Mesendoderm (in vitro differentiated cells): ENCODE measurements at regions not wholly inside any gene's neighbourhood (a gene's known extent, or its start where the extent isn't known, plus 50 kb on each side); places are given as distances from the start of the nearest gene placed in this dataset.

ENCODE experiments used
- DNase-seq: peaks from one replicate; pipeline ENCODE4 v3.0.0; 2013
- H2AK5ac ChIP-seq: 2 replicates; pipeline ENCODE4 v1.6.1; 2013; ENCODE audit warnings: low read length, inconsistent platforms
- H2BK120ac ChIP-seq: 2 replicates; pipeline ENCODE4 v1.6.1; 2013; ENCODE audit warnings: low read depth, mild to moderate bottlenecking, low read length, moderate library complexity, mixed read lengths
- H2BK15ac ChIP-seq: replicated peaks from 2 replicates; pipeline ENCODE4 v1.6.1; 2013; ENCODE audit warnings: low read depth, mild to moderate bottlenecking, moderate library complexity
- H2BK5ac ChIP-seq: 2 replicates; pipeline ENCODE4 v1.6.1; 2013; ENCODE audit warnings: low read length, inconsistent platforms
- H3K18ac ChIP-seq: 2 replicates; pipeline ENCODE4 v1.6.1; 2013; ENCODE audit warnings: mild to moderate bottlenecking, low read length, mixed read lengths
- H3K23ac ChIP-seq: one replicate; pipeline ENCODE4 v1.6.1; 2013; ENCODE audit warnings: low read length
- H3K27ac ChIP-seq: 2 replicates; pipeline ENCODE4 v1.5.1; 2013; ENCODE audit warnings: low read depth, mild to moderate bottlenecking, inconsistent platforms, low read length, moderate library complexity
- H3K27me3 ChIP-seq: 2 replicates; pipeline ENCODE4 v1.6.1; 2013; ENCODE audit warnings: low read length, control low read depth, mild to moderate bottlenecking, inconsistent platforms; ENCODE audit not compliant: insufficient read depth, poor library complexity
- H3K36me3 ChIP-seq: 2 replicates; pipeline ENCODE4 v1.6.1; 2013; ENCODE audit warnings: low read length, inconsistent platforms; ENCODE audit not compliant: control insufficient read depth, insufficient read depth
- H3K4ac ChIP-seq: one replicate; pipeline ENCODE4 v1.6.1; 2013; ENCODE audit warnings: low read depth, mild to moderate bottlenecking, low read length, moderate library complexity
- H3K4me1 ChIP-seq: 2 replicates; pipeline ENCODE4 v1.6.1; 2013; ENCODE audit warnings: low read depth, low read length, inconsistent platforms; ENCODE audit not compliant: control insufficient read depth
- H3K4me2 ChIP-seq: 2 replicates; pipeline ENCODE4 v1.6.1; 2013; ENCODE audit warnings: low read length
- H3K4me3 ChIP-seq: 2 replicates; pipeline ENCODE4 v1.5.1; 2013; ENCODE audit warnings: mild to moderate bottlenecking, low read length
- H3K56ac ChIP-seq: one replicate; pipeline ENCODE4 v1.6.1; 2013; ENCODE audit warnings: low read length
- H3K79me1 ChIP-seq: 2 replicates; pipeline ENCODE4 v1.6.1; 2013; ENCODE audit warnings: low read length, inconsistent platforms
- H3K79me2 ChIP-seq: 2 replicates; pipeline ENCODE4 v1.6.1; 2013; ENCODE audit warnings: mild to moderate bottlenecking, low read length; ENCODE audit not compliant: control insufficient read depth, insufficient read depth
- H3K9ac ChIP-seq: 2 replicates; pipeline ENCODE4 v1.6.1; 2013; ENCODE audit warnings: low read length, inconsistent platforms
- H4K5ac ChIP-seq: one replicate; pipeline ENCODE4 v1.6.1; 2013; ENCODE audit warnings: low read length
- H4K8ac ChIP-seq: one replicate; pipeline ENCODE4 v1.6.1; 2013; ENCODE audit warnings: low read depth, mild to moderate bottlenecking, control low read depth, low read length, moderate library complexity
- WGBS: extraction: QIAGEN DNeasy Blood & Tissue Kit; methylation state at CpG from one replicate; pipeline ENCODE4 v1.1.7; 2013; ENCODE audit warnings: low lambda C conversion rate, missing lambda C conversion rate; ENCODE audit not compliant: insufficient coverage; ENCODE audit errors: extremely low coverage; 5-methylcytosine and 5-hydroxymethylcytosine counted together

- H3K27ac ChIP-seq: no peak overlapping the region
- H3K23ac ChIP-seq: no peak overlapping the region
- no peak overlapping the region for H2BK5ac ChIP-seq
- no peak overlapping the region for H3K18ac ChIP-seq
- H3K4ac ChIP-seq: no peak overlapping the region
- DNase-seq: peak; percentile 9
- no peaks in the 10 kb centered on the region for H3K36me3 ChIP-seq
- H3K79me2 ChIP-seq: no peaks in the 10 kb centered on the region
- H3K4me1 ChIP-seq: no peaks in the 10 kb centered on the region
- H3K9ac ChIP-seq: no peak overlapping the region
- H2AK5ac ChIP-seq: no peak overlapping the region
- H3K27me3 ChIP-seq: no peaks in the 10 kb centered on the region
- no peaks in the 10 kb centered on the region for H3K79me1 ChIP-seq
- no peak overlapping the region for H4K8ac ChIP-seq
- H2BK120ac ChIP-seq: no peak overlapping the region
- WGBS: no CpG with 5 or more reads among the region's 6 CpGs
- no peak overlapping the region for H2BK15ac ChIP-seq
- H4K5ac ChIP-seq: no peak overlapping the region
- H3K4me2 ChIP-seq: no peak overlapping the region
- no peak overlapping the region for H3K56ac ChIP-seq
- no peak overlapping the region for H3K4me3 ChIP-seq
Measured at GRCh38 chr4:170978990-170979389, 834.2 kb upstream of the GALNTL6 start.

GRCh38 chr4:170949084-170949483, 859.3 kb upstream of the AADAT start:
- H3K79me2 ChIP-seq: no peaks in the 10 kb centered on the region

GRCh38 chr4:170940043-170940724, 850.4 kb upstream of the AADAT start:
- Histone ChIP-seq H3K79me2 (no peaks in the 10 kb centered on the region), H2AK5ac (no peak overlapping the region), H3K56ac (no peak overlapping the region), H3K4me3 (no peak overlapping the region), H3K4me1 (no peaks in the 10 kb centered on the region), H3K9ac (no peak overlapping the region), H3K27ac (no peak overlapping the region), H3K18ac (no peak overlapping the region), H2BK120ac (no peak overlapping the region), H3K4ac (no peak overlapping the region), H3K79me1 (no peaks in the 10 kb centered on the region), H3K4me2 (no peak overlapping the region), H3K27me3 (no peaks in the 10 kb centered on the region), H4K5ac (no peak overlapping the region), H4K8ac (no peak overlapping the region), H2BK15ac (no peak overlapping the region), H3K23ac (no peak overlapping the region), H2BK5ac (no peak overlapping the region), H3K36me3 (no peaks in the 10 kb centered on the region)
- WGBS: no CpG with 5 or more reads among the region's 7 CpGs
- peak; percentile 9 for DNase-seq

More at GRCh38 chr4:170949084-170949483, 859.3 kb upstream of the AADAT start:
- no peaks in the 10 kb centered on the region for H3K36me3 ChIP-seq
- no peak for DNase-seq
- H2BK5ac ChIP-seq: no peak overlapping the region
- H3K4me3 ChIP-seq: no peak overlapping the region
- H3K79me1 ChIP-seq: no peaks in the 10 kb centered on the region
- H3K23ac ChIP-seq: no peak overlapping the region
- H3K27me3 ChIP-seq: no peaks in the 10 kb centered on the region
- no peak overlapping the region for H2BK120ac ChIP-seq
- H2BK15ac ChIP-seq: no peak overlapping the region
- H3K56ac ChIP-seq: no peak overlapping the region
- no peak overlapping the region for H3K4me2 ChIP-seq
- H4K5ac ChIP-seq: no peak overlapping the region
- no peak overlapping the region for H3K27ac ChIP-seq
- H3K18ac ChIP-seq: no peak overlapping the region
- no peak overlapping the region for H2AK5ac ChIP-seq
- no peak overlapping the region for H4K8ac ChIP-seq
- no peak overlapping the region for H3K4ac ChIP-seq
- no peak overlapping the region for H3K9ac ChIP-seq
- no CpG with 5 or more reads among the region's 3 CpGs for WGBS
- no peaks in the 10 kb centered on the region for H3K4me1 ChIP-seq

GRCh38 chr4:170938588-170938987, 848.8 kb upstream of the AADAT start:
- H2BK120ac ChIP-seq: no peak overlapping the region

GRCh38 chr4:170931321-170931720, 841.6 kb upstream of the AADAT start:
- H3K27me3 ChIP-seq: no peaks in the 10 kb centered on the region
- H3K9ac ChIP-seq: no peak overlapping the region
- H2BK15ac ChIP-seq: no peak overlapping the region
- H2AK5ac ChIP-seq: no peak overlapping the region
- no peaks in the 10 kb centered on the region for H3K4me1 ChIP-seq
- H3K4me3 ChIP-seq: no peak overlapping the region
- H3K79me2 ChIP-seq: no peaks in the 10 kb centered on the region
- H3K4me2 ChIP-seq: no peak overlapping the region
- H3K18ac ChIP-seq: no peak overlapping the region
- no peak overlapping the region for H2BK5ac ChIP-seq
- no peak overlapping the region for H4K8ac ChIP-seq
- no peak overlapping the region for H2BK120ac ChIP-seq
- no peak for DNase-seq
- H3K79me1 ChIP-seq: no peaks in the 10 kb centered on the region
- H3K36me3 ChIP-seq: no peaks in the 10 kb centered on the region
- no peak overlapping the region for H3K27ac ChIP-seq
- no peak overlapping the region for H3K23ac ChIP-seq
- H3K56ac ChIP-seq: no peak overlapping the region
- no CpG with 5 or more reads among the region's 2 CpGs for WGBS
- H3K4ac ChIP-seq: no peak overlapping the region
- H4K5ac ChIP-seq: no peak overlapping the region

More at GRCh38 chr4:170938588-170938987, 848.8 kb upstream of the AADAT start:
- Histone ChIP-seq H3K4me2 (no peak overlapping the region), H3K18ac (no peak overlapping the region), H3K79me2 (no peaks in the 10 kb centered on the region), H3K9ac (no peak overlapping the region), H3K36me3 (no peaks in the 10 kb centered on the region), H3K79me1 (no peaks in the 10 kb centered on the region), H2BK5ac (no peak overlapping the region), H2AK5ac (no peak overlapping the region), H3K27me3 (no peaks in the 10 kb centered on the region), H4K5ac (no peak overlapping the region), H4K8ac (no peak overlapping the region), H3K23ac (no peak overlapping the region), H3K27ac (no peak overlapping the region), H3K56ac (no peak overlapping the region), H3K4me1 (no peaks in the 10 kb centered on the region), H2BK15ac (no peak overlapping the region), H3K4me3 (no peak overlapping the region), H3K4ac (no peak overlapping the region)
- no CpG with 5 or more reads among the region's 1 CpG for WGBS
- DNase-seq: no peak

- no peak overlapping the region for H3K4ac ChIP-seq
- H3K79me2 ChIP-seq: no peaks in the 10 kb centered on the region
- H3K56ac ChIP-seq: no peak overlapping the region
- no peak overlapping the region for H3K4me2 ChIP-seq
- DNase-seq: no peak
- H3K27ac ChIP-seq: no peak overlapping the region
- no peak overlapping the region for H3K23ac ChIP-seq
- H3K4me1 ChIP-seq: no peaks in the 10 kb centered on the region
- H3K18ac ChIP-seq: no peak overlapping the region
- H3K27me3 ChIP-seq: no peaks in the 10 kb centered on the region
- H3K36me3 ChIP-seq: no peaks in the 10 kb centered on the region
- no peak overlapping the region for H2BK120ac ChIP-seq
- no peak overlapping the region for H4K5ac ChIP-seq
- no peak overlapping the region for H4K8ac ChIP-seq
- no peak overlapping the region for H2BK5ac ChIP-seq
- H2AK5ac ChIP-seq: no peak overlapping the region
- no peaks in the 10 kb centered on the region for H3K79me1 ChIP-seq
- no peak overlapping the region for H3K4me3 ChIP-seq
- no peak overlapping the region for H3K9ac ChIP-seq
- H2BK15ac ChIP-seq: no peak overlapping the region
Measured at GRCh38 chr4:170888660-170889059, 798.9 kb upstream of the AADAT start.
